ENCODE measurements at regions not wholly inside any gene's neighbourhood (a gene's known extent, or its start where the extent isn't known, plus 50 kb on each side); places are given as distances from the start of the nearest gene placed in this dataset.

DNA sequence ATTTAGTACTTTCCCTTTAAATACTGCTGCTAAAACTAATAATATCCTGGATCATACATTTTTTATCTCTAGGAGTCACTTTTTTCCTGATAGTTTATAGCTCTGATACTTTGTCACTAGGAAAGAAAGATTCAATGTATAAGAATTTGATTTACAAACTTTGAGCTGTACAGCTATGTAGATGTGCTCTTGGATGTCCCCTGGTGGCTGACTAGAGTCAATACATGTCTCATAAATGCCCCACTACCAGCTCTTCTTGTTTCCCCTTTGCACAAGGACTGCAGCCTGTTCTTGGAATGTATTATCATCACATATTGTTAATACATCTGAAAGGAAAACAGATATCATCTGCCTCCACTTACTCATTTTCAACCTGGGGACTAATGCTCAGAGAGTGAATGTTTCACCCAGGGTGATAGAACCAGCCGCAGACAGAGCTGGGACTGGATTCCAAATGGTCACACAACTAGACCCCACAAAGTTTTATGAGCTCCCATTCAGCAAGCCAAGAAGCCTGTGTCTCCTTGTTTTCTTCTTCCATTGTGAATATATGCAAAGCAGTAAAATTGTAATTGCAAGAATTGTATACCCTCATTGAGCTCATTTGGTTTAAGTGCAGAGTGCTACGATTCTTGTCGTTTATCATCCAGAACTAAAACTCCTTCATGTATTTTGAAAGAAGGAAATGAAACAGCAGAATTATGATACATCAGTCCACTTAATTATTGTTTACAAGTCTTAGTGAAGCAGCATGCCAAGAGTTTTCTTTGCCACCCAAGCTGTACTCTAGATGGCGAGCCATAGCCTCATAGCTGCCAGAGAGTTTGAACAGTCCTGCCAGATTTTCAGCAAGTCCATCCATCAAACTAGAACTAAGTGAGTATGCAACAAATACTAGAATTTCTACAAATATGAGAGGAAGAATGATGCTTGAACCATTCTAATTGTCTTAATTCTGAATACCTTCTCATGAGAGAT, 261.6 kb upstream of the LMCD1 start:
- peak in 12 of 56 donors; percentile 3 to 21 (median 5) for DNase-seq

DNA sequence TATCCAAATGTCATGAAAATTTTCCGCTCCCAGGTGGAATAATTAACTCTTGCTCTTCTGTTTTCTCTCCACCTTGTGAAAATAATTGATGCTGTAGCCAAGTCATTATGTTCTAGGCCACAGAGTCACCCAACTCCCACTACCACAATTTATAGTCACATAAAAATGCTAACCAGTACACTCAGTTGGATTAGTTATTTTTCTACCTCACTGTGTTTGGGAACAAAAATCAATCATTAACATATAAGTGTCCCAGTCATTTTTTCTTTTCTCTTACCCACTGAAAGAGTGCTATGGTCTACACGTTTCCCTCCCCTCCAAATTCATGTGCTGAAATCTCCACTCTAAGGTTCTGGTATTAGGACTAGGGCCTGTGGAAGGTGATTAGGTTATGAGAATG, 255.6 kb upstream of the LMCD1 start:
- no peak for DNase-seq

DNA sequence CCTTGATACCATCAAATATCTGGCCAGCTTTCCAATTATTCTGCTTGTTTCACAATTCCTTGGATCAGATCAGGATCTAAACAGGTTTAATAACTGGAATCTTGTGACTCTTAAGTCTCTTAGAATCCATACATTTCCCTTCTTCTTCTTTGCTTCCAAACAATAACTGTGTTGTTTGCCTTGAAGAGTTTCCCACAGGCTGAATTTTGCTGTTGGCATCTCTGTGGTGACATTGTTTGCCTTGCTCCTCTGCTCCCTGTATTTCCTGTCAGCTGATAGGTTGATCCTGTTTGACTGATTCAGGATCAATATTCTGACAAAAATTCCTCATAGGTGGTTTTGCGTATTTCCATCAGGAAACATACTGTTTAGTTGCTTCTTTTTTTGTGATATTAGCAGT, 248.4 kb upstream of the LMCD1 start:
- DNase-seq: no peak

DNA sequence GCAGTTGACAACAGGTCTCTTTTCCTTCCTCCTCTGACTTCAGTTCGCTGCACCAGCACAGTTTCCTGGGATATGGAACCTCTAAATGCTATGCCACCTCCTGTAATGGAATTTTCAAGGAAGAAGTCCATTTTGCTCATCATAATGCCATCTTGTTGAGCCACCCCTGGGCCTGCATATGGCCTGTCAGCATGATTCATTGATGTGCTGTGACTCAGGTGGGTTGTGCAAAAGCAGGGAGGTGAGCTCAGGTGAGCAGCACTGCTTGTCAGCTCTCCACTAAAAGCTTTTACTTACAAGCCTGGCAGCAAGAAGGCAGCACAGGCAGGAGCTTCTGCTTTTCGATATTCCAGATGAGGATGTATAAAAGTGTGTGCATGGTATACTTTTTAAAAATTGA, 247.1 kb upstream of the LMCD1 start:
- DNase-seq: no peak

DNA sequence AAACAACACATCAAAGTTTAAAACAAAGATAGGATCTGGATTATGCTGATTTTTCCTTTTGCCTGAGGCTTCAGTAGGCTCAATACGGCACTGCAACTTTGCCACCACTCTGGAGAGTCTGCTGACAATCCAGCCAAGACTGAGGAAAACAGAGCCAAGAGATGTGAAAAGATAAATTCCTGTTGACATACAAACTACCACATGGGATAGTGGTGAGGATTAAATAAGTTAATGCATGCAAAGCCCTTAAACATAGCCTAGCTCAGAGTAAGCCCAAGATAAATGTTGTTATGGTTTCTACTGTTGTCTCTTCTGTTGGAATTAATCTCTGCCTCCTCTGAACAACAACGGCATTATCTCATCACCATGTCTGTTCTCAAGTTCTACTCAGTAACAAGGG, 245.9 kb upstream of the LMCD1 start:
- no peak for DNase-seq

DNA sequence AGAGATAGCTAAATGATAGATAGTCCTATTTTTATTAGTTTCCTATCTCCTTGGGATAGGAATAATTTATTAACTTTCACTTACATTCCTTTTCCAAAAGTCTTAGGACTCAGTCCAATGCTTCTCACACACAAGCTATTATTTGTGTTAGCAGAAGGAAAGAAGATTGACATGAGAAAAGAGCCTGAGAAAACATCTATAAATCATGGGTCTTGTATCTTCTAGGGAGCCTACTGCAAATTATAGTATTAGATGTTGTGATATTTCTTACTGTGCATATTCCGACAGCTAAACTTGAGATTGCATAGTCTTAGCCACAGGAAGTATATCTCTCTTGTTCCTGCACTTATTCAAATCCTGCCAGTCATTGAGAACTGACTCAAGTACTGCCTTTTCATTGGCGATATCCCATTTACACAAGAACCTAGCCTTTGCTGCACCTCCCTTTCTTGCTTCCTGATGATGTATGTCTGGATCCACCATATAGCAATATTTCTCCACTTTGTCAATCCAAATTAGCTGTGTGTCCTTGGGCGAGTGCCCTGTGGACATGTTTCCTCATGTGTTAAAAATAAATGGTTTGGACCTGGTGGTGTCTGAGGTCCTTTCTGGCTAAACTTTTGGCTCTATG, 245.1 kb upstream of the LMCD1 start:
- DNase-seq: no peak

DNA sequence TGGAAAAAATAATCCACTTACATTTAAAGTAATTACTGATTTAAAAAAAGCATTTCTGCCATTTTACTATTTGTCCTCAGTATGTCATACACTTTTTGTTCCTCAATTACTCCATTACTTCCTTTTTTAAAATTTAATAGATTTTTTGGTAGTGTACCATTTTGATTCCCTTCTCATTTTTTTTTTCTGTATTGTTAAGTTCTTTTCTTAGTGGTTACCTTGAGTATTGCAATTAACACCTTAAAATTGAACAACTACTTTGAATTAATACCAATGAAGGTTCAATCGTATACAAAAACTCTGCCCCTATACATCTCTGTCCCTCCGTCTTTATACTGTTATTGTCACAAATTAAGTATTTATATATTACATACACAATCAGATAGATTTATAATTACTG, 240.6 kb upstream of the LMCD1 start:
- DNase-seq: no peak

DNA sequence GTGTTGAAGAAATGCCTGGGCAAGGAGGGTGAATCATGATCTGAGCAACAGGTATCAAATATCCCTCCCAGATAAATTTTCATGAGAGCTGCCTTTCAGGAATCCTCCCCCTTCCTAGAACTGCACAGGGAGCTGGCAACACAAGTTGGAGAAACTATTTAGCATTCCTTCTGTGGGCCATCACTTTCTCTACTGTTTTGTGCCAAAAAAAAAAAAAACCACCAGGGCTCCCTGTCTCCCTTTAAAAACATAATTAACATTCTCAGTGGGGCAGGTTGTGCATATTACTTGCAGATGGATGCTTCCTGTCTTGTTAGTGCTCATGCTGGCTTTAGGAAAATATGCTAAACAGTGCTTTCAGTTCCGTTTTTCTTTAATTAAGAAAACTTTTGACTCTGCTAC, 234.9 kb upstream of the LMCD1 start:
- no peak for DNase-seq

DNA sequence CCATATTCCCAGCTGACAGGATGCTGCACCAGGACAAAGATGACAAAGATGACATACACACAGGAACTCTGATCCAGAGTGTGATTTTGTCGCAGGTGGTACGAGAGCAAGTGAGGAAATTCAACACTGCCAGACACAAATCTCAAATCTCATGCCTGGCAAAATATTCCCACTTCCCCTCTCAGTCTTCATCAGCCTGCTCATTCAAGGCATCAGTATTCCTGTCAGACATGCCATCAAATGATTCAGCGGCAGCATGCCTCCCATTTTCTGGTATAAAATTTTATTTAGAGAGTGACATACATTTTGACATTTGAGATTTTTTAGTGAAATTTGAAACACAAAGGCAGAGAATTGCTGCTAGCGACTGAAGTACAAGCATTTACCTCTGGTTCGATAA, 228.1 kb upstream of the LMCD1 start:
- no peak for DNase-seq

DNA sequence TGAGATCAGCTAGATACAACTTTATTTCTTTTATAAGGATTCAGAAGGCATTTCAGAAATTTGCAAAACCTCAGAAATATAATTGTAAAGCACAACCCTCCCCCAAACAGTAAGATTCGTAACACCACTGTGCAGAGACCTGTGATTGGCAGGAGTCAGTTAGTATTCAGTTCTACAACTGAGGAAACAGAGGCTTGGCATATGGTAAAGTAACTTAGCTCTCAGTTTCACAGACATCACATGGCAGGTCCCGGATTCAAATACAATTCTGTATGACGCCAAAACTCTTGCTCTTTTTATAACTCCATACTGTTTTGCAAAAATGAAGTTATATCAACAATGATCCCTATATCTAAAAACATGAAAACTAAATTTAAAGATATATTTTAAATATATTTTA, 225.6 kb upstream of the LMCD1 start:
- no peak for DNase-seq

DNA sequence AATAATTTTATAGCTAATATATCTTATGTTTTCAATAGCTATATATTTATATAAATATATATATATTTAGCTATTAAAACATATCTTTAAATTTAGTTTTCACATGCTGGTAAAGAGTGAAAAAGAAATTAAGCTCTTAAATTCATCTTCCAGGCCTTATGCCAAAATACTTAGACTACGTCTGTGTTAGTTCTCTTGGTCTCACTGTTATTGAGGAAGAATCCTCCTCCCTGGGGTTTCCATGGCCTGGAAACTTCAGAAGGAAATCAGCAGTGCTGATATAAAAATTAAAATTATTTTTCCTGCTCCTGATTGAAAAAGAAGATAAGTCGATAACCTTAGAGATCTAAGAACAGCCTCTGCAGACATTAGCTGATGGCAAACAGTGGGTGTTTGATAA, 225.1 kb upstream of the LMCD1 start:
- DNase-seq: no peak

DNA sequence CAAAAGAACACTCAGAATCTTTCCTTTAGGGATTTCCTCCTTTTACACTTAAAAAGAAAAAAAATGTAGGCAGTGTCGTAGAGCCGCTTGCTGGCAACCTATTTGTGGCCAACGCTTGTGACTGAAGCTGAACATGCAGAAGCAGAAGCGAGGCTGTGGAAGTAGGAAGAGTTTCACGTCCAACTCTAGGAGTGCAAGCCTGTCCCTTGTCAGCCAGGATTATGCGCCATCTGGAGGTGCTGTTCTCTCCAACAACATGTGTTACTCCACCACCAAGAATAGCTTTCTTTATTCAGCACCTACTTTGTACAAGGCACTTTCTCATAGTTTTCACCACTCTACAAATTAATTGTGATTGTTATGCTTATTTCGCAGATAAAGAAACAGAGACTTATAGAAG, 223.2 kb upstream of the LMCD1 start:
- DNase-seq: peak in 11 of 56 donors; percentile 2 to 38 (median 13)

DNA sequence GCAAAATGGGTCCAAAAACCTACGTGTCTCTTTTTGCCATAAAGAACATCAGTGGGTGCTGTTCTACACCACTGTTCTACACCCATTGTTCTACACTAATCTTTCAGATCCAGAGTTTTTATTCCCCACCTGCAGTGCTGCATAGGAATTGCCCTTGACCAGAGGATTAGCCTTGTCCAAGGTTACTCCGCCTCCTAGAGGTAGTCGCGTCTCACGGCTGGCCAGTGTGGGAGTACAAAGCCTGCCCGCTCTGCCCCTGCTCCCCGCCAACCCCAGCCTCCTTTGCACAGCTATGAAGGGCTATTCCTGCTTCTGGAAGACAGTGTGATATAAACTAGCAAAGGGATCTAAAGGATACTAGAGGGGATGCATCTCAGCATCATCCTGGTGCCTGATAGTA, 222.1 kb upstream of the LMCD1 start:
- DNase-seq: no peak

DNA sequence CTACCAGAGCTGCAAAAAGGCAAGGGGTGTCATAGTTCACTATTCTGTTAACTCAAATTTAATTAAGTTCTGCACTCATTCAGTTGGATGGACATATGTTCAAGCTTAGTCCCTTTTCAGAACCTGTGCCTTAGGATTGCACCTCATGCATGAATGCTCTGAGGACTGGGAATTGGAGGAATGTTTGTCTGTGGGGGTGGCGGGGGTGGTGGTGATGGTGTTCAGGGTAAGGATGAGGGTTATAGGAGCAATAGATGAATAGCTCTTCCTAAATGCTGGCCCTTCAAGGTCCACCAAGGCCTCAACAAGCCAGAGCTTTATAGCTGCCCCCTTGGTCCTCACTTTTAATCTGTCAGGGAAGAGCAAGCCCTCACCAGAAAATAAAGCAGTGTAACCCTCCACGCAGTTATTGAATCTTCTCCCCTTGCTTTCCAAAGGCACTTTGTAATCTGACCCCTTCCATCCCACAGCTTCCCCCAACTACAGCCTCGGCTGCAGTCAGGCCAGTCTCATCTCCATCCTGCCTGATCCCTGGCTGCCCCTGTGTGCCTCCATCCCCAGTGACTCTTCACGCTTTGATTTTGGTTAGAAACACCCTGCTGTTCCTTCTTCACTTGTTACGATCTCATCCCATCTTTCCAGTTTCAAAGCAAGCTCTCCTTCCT, 221.6 kb upstream of the LMCD1 start:
- DNase-seq: no peak

DNA sequence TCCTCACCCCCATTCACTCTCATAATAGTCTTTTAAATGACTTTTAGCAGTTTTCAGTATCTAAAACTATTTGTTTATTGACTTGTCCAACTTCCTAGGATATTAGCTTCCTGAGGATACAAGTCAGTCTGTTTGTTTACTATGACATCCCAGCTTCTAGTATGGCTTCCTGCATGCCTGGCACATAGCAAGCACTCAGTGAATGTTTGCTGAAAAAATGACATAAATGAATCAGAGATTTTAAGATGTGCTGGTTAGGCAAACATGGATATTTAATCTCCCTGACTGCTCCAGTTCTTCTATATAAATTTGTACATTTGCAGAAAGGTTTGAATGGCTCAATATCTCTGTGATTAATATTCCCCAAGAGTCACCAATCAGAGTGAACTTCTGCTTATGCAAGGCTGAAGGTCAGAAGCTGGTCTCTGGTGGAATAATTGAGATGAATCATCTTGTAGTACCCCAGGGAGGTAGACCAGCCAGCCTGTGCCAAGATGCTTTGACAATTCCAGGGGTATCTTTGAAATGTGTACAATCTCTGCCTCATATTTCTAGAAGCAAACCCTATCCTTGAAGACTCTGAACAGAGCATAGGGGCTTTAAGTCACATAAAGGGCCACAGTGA, 219.0 kb upstream of the LMCD1 start:
- no peak for DNase-seq

DNA sequence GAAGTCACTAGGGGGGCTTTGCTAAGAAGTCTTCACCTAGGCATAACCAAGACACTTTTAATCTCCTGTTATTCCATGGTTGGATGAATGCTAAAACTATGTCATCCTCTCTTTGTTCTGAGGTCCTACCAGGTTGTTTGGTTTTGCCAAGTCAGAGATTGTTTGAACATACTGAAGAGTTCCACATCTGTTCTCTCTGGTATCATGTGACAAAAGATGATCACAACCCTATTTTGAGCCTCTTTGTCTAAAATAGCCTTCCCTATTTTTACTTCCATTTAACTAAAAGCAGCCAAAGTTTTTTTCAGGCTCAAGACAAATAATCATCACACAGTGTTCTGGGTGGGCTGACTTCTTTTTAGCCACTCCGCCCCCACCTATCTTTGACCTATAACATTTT, 218.4 kb upstream of the LMCD1 start:
- DNase-seq: no peak

DNA sequence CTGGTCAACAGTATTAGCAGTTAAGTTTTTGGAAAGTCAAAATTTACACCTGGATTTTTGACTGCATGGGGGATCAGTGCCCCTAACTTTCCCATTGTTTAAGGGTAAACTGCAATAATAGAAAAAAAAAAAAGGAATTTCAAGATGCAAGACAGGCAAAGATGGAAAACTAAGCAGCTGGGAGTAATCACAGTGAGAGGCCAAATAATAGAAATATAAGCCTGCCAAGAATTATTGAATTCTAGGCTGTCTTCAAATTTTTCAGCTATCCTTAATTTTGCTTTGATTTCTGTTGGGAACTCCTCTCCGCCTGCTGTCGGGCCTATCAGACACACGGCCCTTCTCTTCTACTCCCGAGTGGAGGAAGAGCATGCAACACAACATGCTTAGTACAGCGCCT, 215.5 kb upstream of the LMCD1 start:
- no peak for DNase-seq

DNA sequence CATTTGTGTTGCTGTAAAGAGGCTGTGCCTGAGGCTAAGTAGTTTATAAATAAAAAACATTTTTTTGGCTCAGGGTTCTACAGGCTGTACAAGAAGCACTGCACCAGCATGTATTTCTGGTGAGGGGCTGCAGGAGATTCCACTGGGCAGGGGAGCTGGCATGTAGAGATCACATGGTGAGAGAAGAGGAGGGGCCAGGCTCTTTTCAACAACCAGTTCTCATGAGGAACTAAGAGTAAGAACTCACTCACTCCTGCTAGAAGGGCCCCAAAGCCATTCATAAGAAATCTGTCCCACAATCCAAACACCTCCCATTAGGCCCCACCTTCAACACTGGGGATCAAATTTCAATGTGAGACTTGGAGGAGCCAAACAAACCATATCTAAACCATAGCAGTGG, 214.9 kb upstream of the LMCD1 start:
- DNase-seq: no peak

DNA sequence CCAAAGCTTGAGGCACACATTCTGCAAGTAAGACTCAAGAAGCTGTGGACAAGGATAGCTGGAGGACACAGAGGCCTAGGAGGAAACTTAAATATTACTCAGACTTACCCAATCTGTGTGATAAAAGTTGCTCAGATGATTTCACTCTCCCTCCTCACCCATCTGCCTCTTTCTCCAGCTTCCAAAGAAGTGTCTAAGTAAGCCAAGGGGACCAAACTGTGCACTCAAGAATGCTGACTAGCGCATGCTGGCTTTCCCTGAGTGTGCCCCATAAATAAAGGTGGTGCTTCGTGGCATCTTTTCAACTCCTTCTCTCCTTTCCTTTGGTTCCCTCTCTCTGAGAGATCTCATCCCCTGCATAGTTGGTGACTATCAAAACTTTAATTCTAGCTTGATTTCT, 211.0 kb upstream of the LMCD1 start:
- DNase-seq: no peak

DNA sequence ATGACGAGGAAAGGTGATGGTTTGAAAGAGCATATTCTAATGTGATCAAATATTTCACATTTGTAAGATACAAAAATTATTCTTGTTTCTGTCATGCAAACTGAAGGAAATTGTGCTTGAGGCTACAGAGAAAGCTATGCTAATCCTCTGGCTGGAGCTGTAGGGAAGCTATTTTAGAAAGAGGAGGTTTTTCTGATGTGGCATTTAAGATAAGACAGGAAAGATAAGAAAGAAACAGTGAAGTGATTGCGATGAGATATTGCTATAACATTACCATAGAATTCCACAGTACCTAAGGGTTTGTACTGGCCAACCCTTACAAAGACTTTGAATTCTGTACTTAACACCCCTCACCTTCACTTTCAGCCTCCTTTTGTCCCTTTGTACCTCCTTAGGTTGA, 205.2 kb upstream of the LMCD1 start:
- DNase-seq: no peak

DNA sequence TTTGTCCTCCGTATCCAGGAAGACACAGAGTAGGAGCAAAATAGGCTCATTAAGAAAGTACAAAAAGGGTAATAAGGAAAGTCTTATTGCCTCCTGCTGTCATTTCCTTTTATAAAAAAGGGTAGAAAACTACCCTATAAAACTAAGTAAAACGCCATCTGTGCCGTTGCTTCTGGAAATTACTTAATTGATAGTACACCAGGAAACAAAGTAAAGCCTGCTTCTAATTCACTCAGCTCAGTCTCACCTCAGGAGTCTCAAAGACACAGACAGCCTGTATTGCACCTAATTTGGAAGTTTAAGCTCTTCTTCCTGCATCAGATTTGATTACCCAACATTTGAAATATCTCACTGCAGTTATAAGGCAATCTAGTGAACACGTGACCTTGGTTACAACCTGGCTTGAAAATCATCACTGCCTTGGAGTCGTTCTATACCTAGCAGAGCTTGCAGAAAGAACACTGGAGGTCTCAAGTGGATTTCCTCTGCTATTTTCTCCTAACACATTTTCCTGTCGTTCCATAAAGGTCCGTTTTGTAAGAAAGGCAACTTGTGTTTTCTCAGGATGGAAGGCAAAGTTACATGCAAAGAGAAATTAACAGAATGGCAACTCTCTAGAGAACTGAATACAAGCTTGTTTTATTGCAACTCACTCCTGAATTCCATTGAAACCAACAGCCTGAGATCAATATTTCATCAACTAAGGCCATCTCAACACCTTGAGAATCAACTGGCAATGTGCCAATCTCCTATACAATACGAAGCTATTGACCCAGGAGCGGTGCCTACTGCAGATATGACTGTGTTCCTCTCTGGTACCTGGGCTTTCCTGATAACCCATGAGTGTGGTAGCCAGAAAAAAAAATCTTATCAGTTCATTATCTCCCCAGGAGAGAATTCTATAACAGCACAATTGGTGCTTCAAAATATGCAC, 203.3 kb upstream of the LMCD1 start:
- no peak for DNase-seq

Data from amygdala (tissue), 56 donors.